Thymus (tissue), 11 donors: ENCODE measurements at regions not wholly inside any gene's neighbourhood (a gene's known extent, or its start where the extent isn't known, plus 50 kb on each side); places are given as distances from the start of the nearest gene placed in this dataset.

Source experiments
- DNase-seq, 9 donors: peaks; one replicate each; pipeline ENCODE4 v3.0.0-alpha.2; 2013; ENCODE audit warnings: low spot score in 9 of 9, low read depth in 6 of 9, missing footprints in 1 of 9
- H3K27ac ChIP-seq, 2 donors: one replicate each; pipeline ENCODE4 v1.5.1; 2013; ENCODE audit warnings: control low read depth in 1 of 2, low read depth in 1 of 2, low read length in 1 of 2, mild to moderate bottlenecking in 1 of 2, moderate library complexity in 1 of 2
- H3K27me3 ChIP-seq, 2 donors: one replicate each; pipeline ENCODE4 v1.5.1; 2013; ENCODE audit warnings: low read length in 1 of 2; ENCODE audit not compliant: control insufficient read depth in 2 of 2, insufficient read depth in 1 of 2
- H3K36me3 ChIP-seq, 2 donors: one replicate each; pipeline ENCODE4 v1.5.1; 2013; ENCODE audit warnings: low read length in 1 of 2, mild to moderate bottlenecking in 1 of 2, moderate library complexity in 1 of 2; ENCODE audit not compliant: control insufficient read depth in 2 of 2, insufficient read depth in 2 of 2
- H3K4me1 ChIP-seq, 2 donors: one replicate each; pipeline ENCODE4 v1.5.1; 2013; ENCODE audit warnings: low read length in 2 of 2; ENCODE audit not compliant: control insufficient read depth in 2 of 2, insufficient read depth in 2 of 2
- H3K4me3 ChIP-seq, 2 donors: one replicate each; pipeline ENCODE4 v1.5.1; 2013; ENCODE audit warnings: low read length in 2 of 2, control low read depth in 1 of 2, mild to moderate bottlenecking in 1 of 2
- H3K9me3 ChIP-seq, 2 donors: one replicate each; pipeline ENCODE4 v1.5.1; 2013; ENCODE audit warnings: low read length in 1 of 2, mild to moderate bottlenecking in 1 of 2; ENCODE audit not compliant: control insufficient read depth in 2 of 2, insufficient read depth in 1 of 2
- WGBS: extraction: QIAGEN DNeasy Blood & Tissue Kit; methylation state at CpG from one replicate; pipeline ENCODE4 v1.1.7; 2013; 5-methylcytosine and 5-hydroxymethylcytosine counted together
- donor health status: healthy.

GRCh38 chrX:129077424-129078170 lies 445.7 kb downstream of the SMARCA1 start:
- no peak for DNase-seq
- no peaks in the 10 kb centered on the region for H3K27me3 ChIP-seq
- H3K4me3 ChIP-seq = no peak overlapping the region
- no peak overlapping the region for H3K27ac ChIP-seq
- no peaks in the 10 kb centered on the region for H3K36me3 ChIP-seq
- 56% methylated on average over 3 of the region's 3 CpGs for WGBS
- H3K4me1 ChIP-seq = no peaks in the 10 kb centered on the region
- H3K9me3 ChIP-seq = no peaks in the 10 kb centered on the region

- Histone ChIP-seq H3K27ac (no peak overlapping the region), H3K4me1 (no peaks in the 10 kb centered on the region), H3K9me3 (no peaks in the 10 kb centered on the region), H3K4me3 (no peak overlapping the region), H3K36me3 (no peaks in the 10 kb centered on the region), H3K27me3 (no peaks in the 10 kb centered on the region)
- WGBS = 7% methylated on average over 2 of the region's 2 CpGs
- no peak for DNase-seq
Measured at GRCh38 chrX:129071390-129071789, 451.9 kb downstream of the SMARCA1 start.

- H3K36me3 ChIP-seq = no peaks in the 10 kb centered on the region
- WGBS = 100% methylated on average over 1 of the region's 1 CpG
- no peaks in the 10 kb centered on the region for H3K27me3 ChIP-seq
- no peak overlapping the region for H3K27ac ChIP-seq
- no peak for DNase-seq
- H3K4me1 ChIP-seq = no peaks in the 10 kb centered on the region
- no peaks in the 10 kb centered on the region for H3K9me3 ChIP-seq
- no peak overlapping the region for H3K4me3 ChIP-seq
Measured at GRCh38 chrX:129065895-129066294, 457.4 kb downstream of the SMARCA1 start.

- H3K27me3 ChIP-seq = no peaks in the 10 kb centered on the region
- H3K36me3 ChIP-seq = no peaks in the 10 kb centered on the region
- no peaks in the 10 kb centered on the region for H3K4me1 ChIP-seq
- DNase-seq = no peak
- H3K4me3 ChIP-seq = no peak overlapping the region
- H3K27ac ChIP-seq = no peak overlapping the region
- no peaks in the 10 kb centered on the region for H3K9me3 ChIP-seq
- WGBS = 97% methylated on average over 1 of the region's 1 CpG
Measured at GRCh38 chrX:129058405-129058804, 464.9 kb downstream of the SMARCA1 start.

DNA sequence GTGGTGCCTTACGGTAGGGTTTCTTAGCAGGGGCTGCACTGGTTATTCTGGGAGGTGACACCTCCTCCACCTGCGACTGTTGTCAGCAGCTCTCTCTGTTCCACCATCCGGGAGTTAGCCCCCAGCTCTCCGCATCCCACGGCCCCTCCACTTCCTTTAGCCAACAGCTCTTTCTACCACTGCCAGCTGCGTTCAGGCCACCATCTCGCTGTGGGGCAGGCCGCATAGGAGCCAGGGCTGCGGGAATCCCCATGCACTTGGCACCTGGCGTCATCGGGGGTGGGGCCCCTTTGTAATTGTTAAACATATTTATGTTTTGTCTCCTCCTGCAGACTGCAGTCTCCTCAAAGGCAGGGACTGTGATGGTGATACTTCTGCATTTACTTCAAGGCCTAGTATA lies 480.2 kb downstream of the SMARCA1 start:
- 95% methylated on average over 11 of the region's 11 CpGs for WGBS
- Histone ChIP-seq H3K27me3 (no peaks in the 10 kb centered on the region), H3K27ac (no peak overlapping the region), H3K36me3 (no peaks in the 10 kb centered on the region), H3K4me3 (no peak overlapping the region), H3K4me1 (no peaks in the 10 kb centered on the region), H3K9me3 (no peaks in the 10 kb centered on the region)
- DNase-seq = no peak

GRCh38 chrX:129041319-129041718 lies 482.0 kb downstream of the SMARCA1 start:
- Histone ChIP-seq H3K4me3 (no peak overlapping the region), H3K36me3 (no peaks in the 10 kb centered on the region), H3K27me3 (no peaks in the 10 kb centered on the region), H3K4me1 (no peaks in the 10 kb centered on the region), H3K9me3 (no peaks in the 10 kb centered on the region), H3K27ac (no peak overlapping the region)
- no peak for DNase-seq
- 95% methylated on average over 5 of the region's 5 CpGs for WGBS

- no peaks in the 10 kb centered on the region for H3K4me1 ChIP-seq
- H3K27ac ChIP-seq = no peak overlapping the region
- H3K27me3 ChIP-seq = no peaks in the 10 kb centered on the region
- H3K36me3 ChIP-seq = no peaks in the 10 kb centered on the region
- whole genome bisulfite sequencing = 86% methylated on average over 5 of the region's 5 CpGs
- no peaks in the 10 kb centered on the region for H3K9me3 ChIP-seq
- H3K4me3 ChIP-seq = no peak overlapping the region
- no peak for DNase-seq
Measured at GRCh38 chrX:129040124-129040523, 483.2 kb downstream of the SMARCA1 start.

DNA sequence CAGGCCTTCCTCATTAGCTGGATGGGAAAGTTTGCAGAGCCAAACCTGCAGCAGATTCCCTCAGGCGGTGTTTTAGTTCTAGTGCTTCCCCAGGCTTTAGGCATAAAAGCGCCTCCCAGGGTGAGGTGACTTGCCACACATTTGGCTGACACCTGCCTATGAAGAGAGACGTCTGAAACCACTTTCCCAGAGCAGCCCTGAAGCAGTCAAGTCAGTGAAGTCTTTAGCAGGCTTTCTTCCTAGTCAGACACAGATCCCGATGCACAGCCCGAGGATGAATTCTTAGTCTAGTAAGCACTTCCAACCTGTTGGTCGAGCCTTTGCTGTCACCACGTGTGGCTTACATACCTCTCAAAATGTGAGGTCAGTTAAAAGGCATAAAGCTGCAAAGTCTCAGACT lies 484.1 kb downstream of the SMARCA1 start:
- Histone ChIP-seq H3K9me3 (no peaks in the 10 kb centered on the region), H3K36me3 (no peaks in the 10 kb centered on the region), H3K27ac (no peak overlapping the region), H3K4me3 (no peak overlapping the region), H3K4me1 (no peaks in the 10 kb centered on the region), H3K27me3 (no peaks in the 10 kb centered on the region)
- WGBS = 94% methylated on average over 7 of the region's 7 CpGs
- no peak for DNase-seq

DNA sequence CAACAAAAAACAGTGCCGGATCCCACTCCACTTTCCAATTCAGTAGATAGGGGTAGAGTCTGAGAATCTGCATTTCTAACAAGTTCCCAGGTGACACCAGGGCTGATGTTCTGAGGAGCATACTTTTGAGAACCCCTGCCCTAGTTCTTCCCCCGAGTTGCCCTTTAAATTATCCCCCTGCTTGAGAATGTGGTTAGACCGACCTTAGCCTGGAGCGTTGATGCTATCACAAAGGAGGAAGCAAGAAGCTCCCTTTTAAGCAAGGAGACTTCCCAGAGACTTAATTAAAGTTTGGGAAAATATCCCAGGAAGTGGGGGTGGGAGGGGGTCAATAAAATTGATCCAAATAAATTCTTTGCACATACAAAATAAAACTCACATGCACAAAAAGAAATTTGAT lies 485.9 kb downstream of the SMARCA1 start:
- Histone ChIP-seq H3K4me3 (no peak overlapping the region), H3K27ac (no peak overlapping the region), H3K4me1 (no peaks in the 10 kb centered on the region), H3K36me3 (no peaks in the 10 kb centered on the region), H3K27me3 (no peaks in the 10 kb centered on the region), H3K9me3 (no peaks in the 10 kb centered on the region)
- no peak for DNase-seq
- 67% methylated on average over 4 of the region's 4 CpGs for WGBS
